Loucy (cell line): ENCODE measurements at regions not wholly inside any gene's neighbourhood (a gene's known extent, or its start where the extent isn't known, plus 50 kb on each side); places are given as distances from the start of the nearest gene placed in this dataset.

Source experiments
- H2AFZ ChIP-seq: fragments of 200-600 bp; sonication (generic); 2 replicates; pipeline ENCODE4 v1.6.0; 2016; ENCODE audit warnings: antibody characterized with exemption, mild to moderate bottlenecking, low read length, moderate library complexity
- H3F3A ChIP-seq: fragments of 200-600 bp; 2 replicates; pipeline ENCODE4 v1.6.0; 2016; ENCODE audit warnings: antibody characterized with exemption, low read depth, mild to moderate bottlenecking
- H3K27me3 ChIP-seq: fragments of 200-600 bp; sonication (generic); 2 replicates; pipeline ENCODE4 v1.6.1; 2014; ENCODE audit warnings: low read length, mild to moderate bottlenecking; ENCODE audit not compliant: insufficient read depth, poor library complexity, severe bottlenecking
- H3K36me3 ChIP-seq: fragments of 200-600 bp; sonication (generic); 2 replicates; pipeline ENCODE4 v1.6.1; 2016; ENCODE audit warnings: low read length; ENCODE audit not compliant: insufficient read depth
- H3K4me1 ChIP-seq: fragments of 200-600 bp; sonication (generic); 2 replicates; pipeline ENCODE4 v1.5.1; 2014; ENCODE audit warnings: low read length, mild to moderate bottlenecking; ENCODE audit not compliant: insufficient read depth, poor library complexity, severe bottlenecking
- H3K4me2 ChIP-seq: fragments of 200-600 bp; sonication (generic); 2 replicates; pipeline ENCODE4 v1.6.0; 2014; ENCODE audit warnings: antibody characterized with exemption, low read length, low read depth, mild to moderate bottlenecking; ENCODE audit not compliant: poor library complexity, severe bottlenecking
- H3K4me3 ChIP-seq: fragments of 200-600 bp; sonication (generic); 2 replicates; pipeline ENCODE4 v1.5.1; 2014; ENCODE audit warnings: low read length, mild to moderate bottlenecking, mixed read lengths; ENCODE audit not compliant: poor library complexity, severe bottlenecking
- H3K79me2 ChIP-seq: fragments of 200-600 bp; sonication (generic); 2 replicates; pipeline ENCODE4 v1.6.1; 2014; ENCODE audit warnings: low read length; ENCODE audit not compliant: insufficient read depth
- H3K9ac ChIP-seq: fragments of 200-600 bp; sonication (generic); 2 replicates; pipeline ENCODE4 v1.6.0; 2014; ENCODE audit warnings: mild to moderate bottlenecking, low read depth, low read length, moderate library complexity; ENCODE audit not compliant: poor library complexity, severe bottlenecking
- H3K9me2 ChIP-seq: fragments of 200-600 bp; sonication (generic); replicated peaks from 2 replicates; pipeline ENCODE4 v1.6.1; 2016; ENCODE audit warnings: low read depth, low read length, mixed read lengths
- H3K9me3 ChIP-seq: fragments of 200-600 bp; sonication (generic); 2 replicates; pipeline ENCODE4 v1.6.1; 2014; ENCODE audit warnings: mild to moderate bottlenecking, antibody characterized with exemption, low read length, low read depth; ENCODE audit not compliant: insufficient read depth
- H4K20me1 ChIP-seq: fragments of 200-600 bp; sonication (generic); 2 replicates; pipeline ENCODE4 v1.6.0; 2014; ENCODE audit warnings: antibody characterized with exemption, low read length, mild to moderate bottlenecking; ENCODE audit not compliant: insufficient read depth, poor library complexity, severe bottlenecking
- EZH2phosphoT487 ChIP-seq: fragments of 200-600 bp; IDR thresholded peaks from 2 replicates; pipeline ENCODE4 v1.6.1; 2018; ENCODE audit warnings: antibody characterized with exemption, mild to moderate bottlenecking, moderate library complexity, borderline replicate concordance
- TF ChIP-seq, protein P1 (sequence below): fragments of 200-600 bp; sonication (generic); conservative IDR thresholded peaks from 2 replicates; pipeline ENCODE4 v1.5.1; 2014; ENCODE audit warnings: mild to moderate bottlenecking, antibody characterized with exemption, low read length

DNA sequence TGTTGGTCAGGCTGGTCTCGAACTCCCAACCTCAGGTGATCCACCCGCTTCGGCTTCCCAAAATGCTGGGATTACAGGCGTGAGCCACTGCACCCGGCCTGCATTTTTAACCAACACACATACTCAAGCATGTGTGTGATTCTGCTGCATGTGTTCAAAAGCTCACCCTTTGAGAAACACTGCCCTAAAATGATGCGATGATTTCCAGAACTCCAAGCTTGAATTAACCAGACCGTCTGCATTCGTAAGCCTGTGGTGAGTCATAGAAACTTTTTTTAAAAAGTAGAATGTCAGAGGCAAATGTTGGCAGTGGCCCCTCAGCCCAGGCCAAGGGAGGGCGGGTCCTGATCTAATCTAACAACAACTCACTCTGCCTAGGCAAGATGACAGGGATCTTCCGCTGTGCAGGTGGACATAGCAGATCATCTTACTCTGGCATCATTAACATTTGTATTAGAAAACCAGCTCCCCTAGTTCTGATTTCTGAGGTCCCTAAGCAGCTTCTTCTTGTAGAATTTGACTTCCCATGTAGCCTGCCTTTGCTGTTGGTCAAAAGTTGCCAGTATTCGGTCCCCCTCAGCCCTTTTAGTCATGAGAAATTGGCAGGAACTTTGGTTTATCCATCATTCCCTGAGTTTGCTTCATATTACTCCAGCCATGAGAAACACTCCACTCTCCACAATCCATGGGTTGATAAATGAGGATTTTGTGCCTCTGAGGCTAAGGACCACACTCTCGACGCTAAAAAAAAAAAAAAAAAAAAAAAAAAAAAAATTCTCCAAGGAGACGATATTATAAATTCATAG, 190.4 kb downstream of the SKIDA1 start:
- H3K36me3 ChIP-seq = no peaks in the 10 kb centered on the region
- no peaks in the 10 kb centered on the region for H3K79me2 ChIP-seq
- no peaks in the 10 kb centered on the region for H4K20me1 ChIP-seq
- no peak overlapping the region for H2AFZ ChIP-seq
- no peaks in the 10 kb centered on the region for H3K9me2 ChIP-seq
- no peaks in the 10 kb centered on the region for H3K4me1 ChIP-seq
- no peaks in the 10 kb centered on the region for H3K9me3 ChIP-seq
- H3K4me2 ChIP-seq = no peak overlapping the region
- no peak for TF ChIP-seq EZH2phosphoT487
- TF ChIP-seq, protein P1, sequence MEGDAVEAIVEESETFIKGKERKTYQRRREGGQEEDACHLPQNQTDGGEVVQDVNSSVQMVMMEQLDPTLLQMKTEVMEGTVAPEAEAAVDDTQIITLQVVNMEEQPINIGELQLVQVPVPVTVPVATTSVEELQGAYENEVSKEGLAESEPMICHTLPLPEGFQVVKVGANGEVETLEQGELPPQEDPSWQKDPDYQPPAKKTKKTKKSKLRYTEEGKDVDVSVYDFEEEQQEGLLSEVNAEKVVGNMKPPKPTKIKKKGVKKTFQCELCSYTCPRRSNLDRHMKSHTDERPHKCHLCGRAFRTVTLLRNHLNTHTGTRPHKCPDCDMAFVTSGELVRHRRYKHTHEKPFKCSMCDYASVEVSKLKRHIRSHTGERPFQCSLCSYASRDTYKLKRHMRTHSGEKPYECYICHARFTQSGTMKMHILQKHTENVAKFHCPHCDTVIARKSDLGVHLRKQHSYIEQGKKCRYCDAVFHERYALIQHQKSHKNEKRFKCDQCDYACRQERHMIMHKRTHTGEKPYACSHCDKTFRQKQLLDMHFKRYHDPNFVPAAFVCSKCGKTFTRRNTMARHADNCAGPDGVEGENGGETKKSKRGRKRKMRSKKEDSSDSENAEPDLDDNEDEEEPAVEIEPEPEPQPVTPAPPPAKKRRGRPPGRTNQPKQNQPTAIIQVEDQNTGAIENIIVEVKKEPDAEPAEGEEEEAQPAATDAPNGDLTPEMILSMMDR = no peak
- no peaks in the 10 kb centered on the region for H3K27me3 ChIP-seq
- H3K4me3 ChIP-seq = no peak overlapping the region
- no peak overlapping the region for H3K9ac ChIP-seq
- no peaks in the 10 kb centered on the region for H3F3A ChIP-seq

DNA sequence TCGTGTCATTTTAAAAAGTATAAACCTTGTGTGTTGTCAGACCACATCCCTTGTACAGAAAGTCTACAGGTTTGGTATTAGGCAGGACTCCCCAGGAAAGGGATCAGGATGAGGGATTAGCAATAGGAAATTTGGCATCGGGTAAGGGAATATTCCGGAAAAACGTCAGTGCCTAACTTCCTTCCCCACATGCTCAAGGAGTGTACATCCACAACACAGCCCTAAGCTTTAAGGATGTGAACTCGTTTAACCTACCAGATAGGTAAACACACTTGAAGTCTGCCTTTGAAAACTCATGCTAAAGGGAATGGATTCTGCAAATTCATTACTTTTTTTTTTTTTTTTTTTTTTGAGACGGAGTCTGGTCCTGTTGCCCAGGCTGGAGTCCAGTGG, 194.9 kb downstream of the SKIDA1 start:
- no peaks in the 10 kb centered on the region for H3K79me2 ChIP-seq
- no peaks in the 10 kb centered on the region for H3K36me3 ChIP-seq
- no peaks in the 10 kb centered on the region for H3K4me1 ChIP-seq
- no peaks in the 10 kb centered on the region for H4K20me1 ChIP-seq
- H3K9me2 ChIP-seq = no peaks in the 10 kb centered on the region
- H3K9ac ChIP-seq = no peak overlapping the region
- no peak overlapping the region for H3K4me3 ChIP-seq
- no peak overlapping the region for H3K4me2 ChIP-seq
- no peak overlapping the region for H2AFZ ChIP-seq
- no peaks in the 10 kb centered on the region for H3K9me3 ChIP-seq
- no peaks in the 10 kb centered on the region for H3F3A ChIP-seq
- no peaks in the 10 kb centered on the region for H3K27me3 ChIP-seq
- TF ChIP-seq EZH2phosphoT487 = no peak
- TF ChIP-seq, protein P1 = no peak

DNA sequence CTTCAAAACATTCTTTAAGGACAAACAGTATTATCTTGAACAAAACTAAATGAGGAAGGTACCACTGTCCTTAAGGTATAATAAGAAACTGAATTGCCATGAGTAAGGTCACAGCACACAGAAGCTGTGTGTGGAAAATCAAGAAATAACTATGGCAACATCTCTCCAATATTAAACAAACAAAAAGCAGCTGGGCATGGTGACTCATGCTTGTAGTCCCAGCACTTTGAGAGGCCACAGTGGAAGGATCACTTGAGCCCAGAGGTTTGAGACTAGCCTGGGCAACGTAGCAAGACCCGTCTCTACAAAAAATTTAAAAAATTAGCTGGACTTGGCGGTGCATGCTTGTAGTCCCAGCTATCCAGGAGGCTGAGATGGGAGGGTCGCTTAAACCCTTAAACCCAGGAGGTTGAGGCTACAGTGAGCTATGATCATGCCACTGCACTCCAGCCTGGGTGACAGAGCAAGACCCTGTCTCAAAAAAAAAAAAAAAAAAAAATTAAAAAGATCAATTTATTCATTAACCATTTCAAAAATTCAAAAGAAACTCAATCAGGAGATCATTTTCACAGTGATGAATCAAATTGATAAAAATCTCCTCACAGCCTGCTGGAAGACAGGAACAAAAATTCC, 195.4 kb downstream of the SKIDA1 start:
- Histone ChIP-seq H3F3A (no peaks in the 10 kb centered on the region), H4K20me1 (no peaks in the 10 kb centered on the region), H3K4me1 (no peaks in the 10 kb centered on the region), H3K27me3 (no peaks in the 10 kb centered on the region), H3K36me3 (no peaks in the 10 kb centered on the region), H3K79me2 (no peaks in the 10 kb centered on the region), H3K4me3 (no peak overlapping the region), H3K9me3 (no peaks in the 10 kb centered on the region), H2AFZ (no peak overlapping the region), H3K9ac (no peak overlapping the region), H3K9me2 (no peaks in the 10 kb centered on the region), H3K4me2 (no peak overlapping the region)
- TF ChIP-seq, protein P1 = no peak
- no peak for TF ChIP-seq EZH2phosphoT487
